B cell (primary cell): ENCODE measurements at regions not wholly inside any gene's neighbourhood (a gene's known extent, or its start where the extent isn't known, plus 50 kb on each side); places are given as distances from the start of the nearest gene placed in this dataset.

Experiments used
- ATAC-seq: fragments of 200-7000 bp; cut with Tn5 transposase; one replicate; pipeline ENCODE4 v1.10.0; 2021; ENCODE audit warnings: low read depth, mild to moderate bottlenecking, moderate number of reproducible peaks, moderate library complexity
- CTCF ChIA-PET: fragments of 350-600 bp; sonication (Branson Sonifier 250); formaldehyde crosslinking; loops from one replicate; lab custom pipeline; 2021; ENCODE audit warnings: antibody characterized with exemption, inconsistent platforms; lab: Charles Lee
- POLR2A ChIA-PET: fragments of 350-600 bp; sonication (Branson Sonifier 250); formaldehyde crosslinking; loops from one replicate; lab custom pipeline; 2021; ENCODE audit warnings: antibody characterized with exemption; lab: Charles Lee
- DNase-seq: peaks from one replicate; pipeline ENCODE4 v3.0.0; 2013
- H2AFZ ChIP-seq: 2 replicates; pipeline ENCODE4 v1.6.1; 2012; ENCODE audit warnings: mild to moderate bottlenecking, low read depth, low read length; ENCODE audit not compliant: insufficient read depth, poor library complexity, severe bottlenecking
- H3K27ac ChIP-seq, 2 donors: 1 replicate in 1 of 2; 2 replicates in 1 of 2; pipeline ENCODE4 v1.5.1; 2012 to 2013; ENCODE audit warnings: low read length in 2 of 2, mild to moderate bottlenecking in 2 of 2, moderate library complexity in 1 of 2
- H3K27me3 ChIP-seq, 4 experiments: fragments of 200-600 bp in 1 of 4; sonication (generic) in 1 of 4; replicated peaks in 1 of 4; 1 replicate in 2 of 4; 2 replicates in 2 of 4; pipeline versions ENCODE4 v1.6.1 to v1.7.0; 2013 to 2016; ENCODE audit warnings: low read length in 3 of 4, mild to moderate bottlenecking in 2 of 4, mixed read lengths in 1 of 4, moderate library complexity in 1 of 4; ENCODE audit not compliant: insufficient read depth in 4 of 4, control insufficient read depth in 3 of 4; ENCODE audit errors: control extremely low read depth in 1 of 4
- H3K36me3 ChIP-seq, 2 experiments: replicated peaks in 1 of 2; 1 replicate in 1 of 2; 2 replicates in 1 of 2; pipeline versions ENCODE4 v1.6.1 to v1.7.1; 2013; ENCODE audit warnings: low read length in 1 of 2; ENCODE audit not compliant: insufficient read depth in 2 of 2, control insufficient read depth in 1 of 2; ENCODE audit errors: control extremely low read depth in 1 of 2, extremely low read depth in 1 of 2
- H3K4me1 ChIP-seq, 2 donors: fragments of 200-600 bp in 1 of 2; sonication (generic) in 1 of 2; 1 replicate in 1 of 2; 2 replicates in 1 of 2; pipeline versions ENCODE4 v1.5.1 to v1.6.1; 2013 to 2017; ENCODE audit warnings: low read length in 2 of 2; ENCODE audit not compliant: control insufficient read depth in 2 of 2, insufficient read depth in 2 of 2
- H3K4me2 ChIP-seq: replicated peaks from 2 replicates; pipeline ENCODE3; 2012; ENCODE audit warnings: mild to moderate bottlenecking, low read depth, low read length; ENCODE audit not compliant: poor library complexity, severe bottlenecking
- H3K4me3 ChIP-seq, 5 experiments: fragments of 200-600 bp in 1 of 5; sonication (generic) in 1 of 5; 1 replicate in 3 of 5; 2 replicates in 2 of 5; pipeline versions ENCODE4 v1.5.1 to v1.7.0; 2011 to 2016; ENCODE audit warnings: low read length in 4 of 5, mild to moderate bottlenecking in 4 of 5, low read depth in 2 of 5, control low read depth in 1 of 5, moderate library complexity in 1 of 5; ENCODE audit not compliant: insufficient read depth in 1 of 5; ENCODE audit errors: control extremely low read depth in 1 of 5, extremely low read depth in 1 of 5
- H3K79me2 ChIP-seq: fragments of 200-600 bp; sonication (generic); one replicate; pipeline ENCODE4 v1.6.0; 2016; ENCODE audit warnings: low read length; ENCODE audit not compliant: control insufficient read depth, insufficient read depth
- H3K9ac ChIP-seq: fragments of 200-600 bp; sonication (generic); 2 replicates; pipeline ENCODE4 v1.6.1; 2017; ENCODE audit warnings: mild to moderate bottlenecking, low read length, moderate library complexity
- H3K9me3 ChIP-seq, 3 donors: one replicate each; pipeline versions ENCODE4 v1.6.1 to v1.7.1; 2013; ENCODE audit warnings: low read length in 2 of 3; ENCODE audit not compliant: control insufficient read depth in 2 of 3, insufficient read depth in 1 of 3; ENCODE audit errors: control extremely low read depth in 1 of 3
- H4K20me1 ChIP-seq: 2 replicates; pipeline ENCODE4 v1.6.0; 2012; ENCODE audit warnings: mild to moderate bottlenecking, low read length; ENCODE audit not compliant: insufficient read depth, control insufficient read depth, poor library complexity, severe bottlenecking
- H3K27ac Mint-ChIP-seq: one replicate; pipeline ENCODE4 v1.8.0; 2021; ENCODE audit warnings: mixed read lengths
- H3K27me3 Mint-ChIP-seq: one replicate; pipeline ENCODE4 v1.8.0; 2021; ENCODE audit warnings: mixed read lengths
- H3K4me1 Mint-ChIP-seq: one replicate; pipeline ENCODE4 v1.8.0; 2021; ENCODE audit warnings: mixed read lengths
- H3K4me3 Mint-ChIP-seq: one replicate; pipeline ENCODE4 v1.8.0; 2021; ENCODE audit warnings: mixed read lengths
- H3K9me3 Mint-ChIP-seq: one replicate; pipeline ENCODE4 v1.8.0; 2022; ENCODE audit warnings: mixed read lengths; ENCODE audit not compliant: insufficient read depth
- CTCF ChIP-seq: fragments of 200-600 bp; IDR thresholded peaks from one replicate; pipeline ENCODE4 v1.8.0; 2022; ENCODE audit warnings: antibody characterized with exemption, mild to moderate bottlenecking
- EZH2 ChIP-seq: IDR thresholded peaks from 2 replicates; pipeline ENCODE4 v1.6.1; 2012; ENCODE audit warnings: borderline replicate concordance, low read depth, mild to moderate bottlenecking, moderate library complexity, low read length; ENCODE audit not compliant: insufficient read depth, poor library complexity, severe bottlenecking
- WGBS: methylation state at CpG from one replicate; pipeline ENCODE4 v1.1.5; 2013; ENCODE audit warnings: missing lambda C conversion rate; ENCODE audit not compliant: insufficient coverage; 5-methylcytosine and 5-hydroxymethylcytosine counted together
- intact Hi-C: fragments of 100-400 bp; cut with micrococcal nuclease; formaldehyde crosslinking; loops from one replicate; pipeline ENCODE4 v1.10.0; 2022

GRCh38 chr10:104546336-104546735 lies 94.8 kb upstream of the SORCS3 start:
- Histone ChIP-seq H2AFZ (no peak overlapping the region), H4K20me1 (no peaks in the 10 kb centered on the region), H3K36me3 (no peaks in the 10 kb centered on the region), H3K4me2 (no peak overlapping the region), H3K27ac (no peak overlapping the region), H3K27me3 (peaks cover 0 to 3% (median 0%) of the 10 kb centered on the region in 4 experiments), H3K9ac (no peak overlapping the region), H3K4me1 (no peaks in the 10 kb centered on the region), H3K4me3 (no peak overlapping the region), H3K79me2 (no peaks in the 10 kb centered on the region), H3K9me3 (no peaks in the 10 kb centered on the region)
- Mint-ChIP-seq H3K4me3 (no peak overlapping the region), H3K27me3 (no peaks in the 10 kb centered on the region), H3K27ac (no peak overlapping the region), H3K4me1 (no peaks in the 10 kb centered on the region), H3K9me3 (no peaks in the 10 kb centered on the region)
- POLR2A ChIA-PET: no interaction called here
- no peak for ATAC-seq
- CTCF ChIA-PET: no interaction called here
- no peak for TF ChIP-seq EZH2
- no peak for TF ChIP-seq CTCF
- no CpG with 5 or more reads among the region's 4 CpGs for WGBS
- intact Hi-C loops: no loop called here
- no peak for DNase-seq

DNA sequence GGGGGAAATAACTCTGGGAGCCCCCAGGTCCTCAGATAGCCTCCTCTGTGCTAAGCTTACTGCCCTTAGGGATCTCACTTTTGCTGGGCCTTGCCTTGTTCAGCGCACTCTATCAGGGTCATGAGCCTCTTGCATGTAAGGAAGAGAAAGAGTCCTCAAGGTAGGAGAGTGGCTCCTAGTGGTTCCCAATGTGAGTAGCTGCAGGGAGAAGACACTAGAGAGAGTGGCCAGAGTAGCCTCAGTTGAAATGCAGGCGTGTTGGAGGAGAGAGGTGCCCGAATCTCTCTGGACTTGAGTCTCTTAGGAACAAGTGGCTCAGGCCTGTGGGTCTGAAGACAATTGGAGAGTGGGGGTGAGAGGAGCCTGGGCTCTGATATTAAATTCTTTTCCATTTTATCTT lies 94.3 kb upstream of the SORCS3 start:
- Mint-ChIP-seq H3K27me3 (no peaks in the 10 kb centered on the region), H3K4me3 (no peak overlapping the region), H3K27ac (no peak overlapping the region), H3K4me1 (no peaks in the 10 kb centered on the region), H3K9me3 (no peaks in the 10 kb centered on the region)
- WGBS: 75% methylated on average over 2 of the region's 3 CpGs
- no peak overlapping the region for H3K4me2 ChIP-seq
- no peak for DNase-seq
- CTCF ChIA-PET: no interaction called here
- peaks cover 0 to 3% (median 0%) of the 10 kb centered on the region in 4 experiments for H3K27me3 ChIP-seq
- H3K27ac ChIP-seq: no peak overlapping the region
- H3K4me3 ChIP-seq: no peak overlapping the region
- H3K79me2 ChIP-seq: no peaks in the 10 kb centered on the region
- no peaks in the 10 kb centered on the region for H4K20me1 ChIP-seq
- TF ChIP-seq EZH2 (no peak), CTCF (no peak)
- no peak overlapping the region for H2AFZ ChIP-seq
- no peaks in the 10 kb centered on the region for H3K9me3 ChIP-seq
- H3K9ac ChIP-seq: no peak overlapping the region
- no peaks in the 10 kb centered on the region for H3K4me1 ChIP-seq
- POLR2A ChIA-PET: no interaction called here
- H3K36me3 ChIP-seq: no peaks in the 10 kb centered on the region
- intact Hi-C loops: no loop called here
- no peak for ATAC-seq
